H9 (cell line): ENCODE measurements at regions not wholly inside any gene's neighbourhood (a gene's known extent, or its start where the extent isn't known, plus 50 kb on each side); places are given as distances from the start of the nearest gene placed in this dataset.

Experiments used
- DNase-seq: peaks from one replicate; pipeline ENCODE4 v3.0.0-alpha.2; 2017
- H2AFZ ChIP-seq: one replicate; pipeline ENCODE4 v1.6.1; 2013; ENCODE audit warnings: mild to moderate bottlenecking, low read length, control low read depth, moderate library complexity
- H2AK5ac ChIP-seq: 2 replicates; pipeline ENCODE4 v1.6.1; 2013; ENCODE audit warnings: low read length, control low read depth, mixed read lengths; ENCODE audit not compliant: insufficient read length
- H2BK120ac ChIP-seq: one replicate; pipeline ENCODE4 v1.6.1; 2013; ENCODE audit warnings: low read depth, mild to moderate bottlenecking, low read length, control low read depth, inconsistent platforms; ENCODE audit not compliant: poor library complexity, severe bottlenecking
- H2BK12ac ChIP-seq: 2 replicates; pipeline ENCODE4 v1.6.1; 2013; ENCODE audit warnings: low read length, control low read depth, mixed read lengths, low read depth; ENCODE audit not compliant: insufficient read length
- H2BK15ac ChIP-seq: 2 replicates; pipeline ENCODE4 v1.6.1; 2013; ENCODE audit warnings: low read depth, low read length, control low read depth
- H2BK20ac ChIP-seq: one replicate; pipeline ENCODE4 v1.6.1; 2013; ENCODE audit warnings: low read depth, mild to moderate bottlenecking, low read length, control low read depth, inconsistent platforms; ENCODE audit not compliant: poor library complexity, severe bottlenecking
- H2BK5ac ChIP-seq: 2 replicates; pipeline ENCODE4 v1.6.1; 2013; ENCODE audit warnings: low read length, control low read depth, mixed read lengths; ENCODE audit not compliant: insufficient read length
- H3K14ac ChIP-seq: 2 replicates; pipeline ENCODE4 v1.6.1; 2013; ENCODE audit warnings: low read length, control low read depth; ENCODE audit not compliant: insufficient read depth
- H3K18ac ChIP-seq: 2 replicates; pipeline ENCODE4 v1.6.1; 2013; ENCODE audit warnings: low read depth, mild to moderate bottlenecking, mixed read lengths, low read length, control low read depth; ENCODE audit not compliant: insufficient read length
- H3K23ac ChIP-seq: 2 replicates; pipeline ENCODE4 v1.6.1; 2013; ENCODE audit warnings: low read length, control low read depth, mixed read lengths, low read depth; ENCODE audit not compliant: insufficient read length
- H3K23me2 ChIP-seq: 2 replicates; pipeline ENCODE4 v1.6.1; 2013; ENCODE audit warnings: low read depth, mild to moderate bottlenecking, mixed read lengths, low read length, control low read depth; ENCODE audit not compliant: insufficient read length, poor library complexity, severe bottlenecking
- H3K27ac ChIP-seq: 2 replicates; pipeline ENCODE4 v1.5.1; 2013; ENCODE audit warnings: low read length, control low read depth, mixed read lengths, low read depth; ENCODE audit not compliant: insufficient read length
- H3K27me3 ChIP-seq: 2 replicates; pipeline ENCODE4 v1.6.1; 2013; ENCODE audit warnings: low read length, control low read depth, inconsistent platforms; ENCODE audit not compliant: insufficient read depth
- H3K4ac ChIP-seq: 2 replicates; pipeline ENCODE4 v1.6.1; 2013; ENCODE audit warnings: low read depth, mild to moderate bottlenecking, control low read depth, inconsistent platforms, low read length, moderate library complexity
- H3K4me1 ChIP-seq: 2 replicates; pipeline ENCODE4 v1.6.1; 2013; ENCODE audit warnings: low read length, control low read depth, inconsistent platforms; ENCODE audit not compliant: insufficient read depth
- H3K4me2 ChIP-seq: 2 replicates; pipeline ENCODE4 v1.6.1; 2013; ENCODE audit warnings: low read length, control low read depth, mixed read lengths; ENCODE audit not compliant: insufficient read length, insufficient read depth
- H3K56ac ChIP-seq: 2 replicates; pipeline ENCODE4 v1.6.1; 2013; ENCODE audit warnings: low read depth, mild to moderate bottlenecking, mixed read lengths, low read length, control low read depth; ENCODE audit not compliant: insufficient read length
- H3K79me1 ChIP-seq: 2 replicates; pipeline ENCODE4 v1.6.1; 2013; ENCODE audit warnings: low read depth, mild to moderate bottlenecking, moderate library complexity, low read length, control low read depth, inconsistent platforms; ENCODE audit not compliant: insufficient read depth, poor library complexity, severe bottlenecking
- H3K79me2 ChIP-seq: 2 replicates; pipeline ENCODE4 v1.6.1; 2013; ENCODE audit warnings: low read length, control low read depth, inconsistent platforms; ENCODE audit not compliant: insufficient read depth
- H3K9ac ChIP-seq: 2 replicates; pipeline ENCODE4 v1.6.1; 2013; ENCODE audit warnings: low read length, control low read depth, mixed read lengths; ENCODE audit not compliant: insufficient read length; ENCODE audit errors: extremely low read depth
- H3K9me3 ChIP-seq: one replicate; pipeline ENCODE4 v1.6.1; 2013; ENCODE audit warnings: low read depth, low read length, inconsistent platforms; ENCODE audit not compliant: control insufficient read depth
- H3T11ph ChIP-seq: one replicate; pipeline ENCODE4 v1.6.1; 2013; ENCODE audit warnings: mild to moderate bottlenecking, low read length, control low read depth, inconsistent platforms
- H4K20me1 ChIP-seq: one replicate; pipeline ENCODE4 v1.6.1; 2013; ENCODE audit not compliant: control insufficient read depth, insufficient read length, insufficient read depth
- H4K5ac ChIP-seq: 2 replicates; pipeline ENCODE4 v1.6.1; 2013; ENCODE audit warnings: low read depth, mild to moderate bottlenecking, mixed read lengths, low read length, control low read depth; ENCODE audit not compliant: insufficient read length
- H4K8ac ChIP-seq: replicated peaks from 2 replicates; pipeline ENCODE4 v1.6.1; 2013; ENCODE audit warnings: low read length, control low read depth, mixed read lengths, low read depth; ENCODE audit not compliant: insufficient read length
- H4K91ac ChIP-seq: 2 replicates; pipeline ENCODE4 v1.6.1; 2013; ENCODE audit warnings: low read depth, mild to moderate bottlenecking, moderate library complexity, mixed read lengths, low read length, control low read depth; ENCODE audit not compliant: insufficient read length
- H3K27ac Mint-ChIP-seq, 3 experiments: 2 replicates in 2 of 3; 3 replicates in 1 of 3; pipeline ENCODE4 v1.8.0; 2020 to 2021; ENCODE audit warnings: mixed read lengths in 3 of 3, mild to moderate bottlenecking in 1 of 3, moderate library complexity in 1 of 3
- H3K27me3 Mint-ChIP-seq: 2 replicates; pipeline ENCODE4 v1.8.0; 2021; ENCODE audit warnings: low read depth, mild to moderate bottlenecking, moderate library complexity, mixed read lengths
- H3K36me3 Mint-ChIP-seq, 3 experiments: 2 replicates in 2 of 3; 3 replicates in 1 of 3; pipeline ENCODE4 v1.8.0; 2020 to 2021; ENCODE audit warnings: low read depth in 3 of 3, mixed read lengths in 3 of 3; ENCODE audit not compliant: insufficient read depth in 1 of 3
- H3K4me1 Mint-ChIP-seq, 2 experiments: 2 replicates each; pipeline ENCODE4 v1.8.0; 2020; ENCODE audit warnings: mixed read lengths in 2 of 2
- H3K4me3 Mint-ChIP-seq, 2 experiments: 2 replicates in 1 of 2; 3 replicates in 1 of 2; pipeline ENCODE4 v1.8.0; 2020 to 2021; ENCODE audit warnings: mild to moderate bottlenecking in 2 of 2, mixed read lengths in 2 of 2, moderate library complexity in 1 of 2
- H3K9me3 Mint-ChIP-seq, 2 experiments: 2 replicates in 1 of 2; 3 replicates in 1 of 2; pipeline ENCODE4 v1.8.0; 2020; ENCODE audit warnings: mild to moderate bottlenecking in 2 of 2, mixed read lengths in 2 of 2, moderate library complexity in 1 of 2
- WGBS: extraction: QIAGEN DNeasy Blood & Tissue Kit; methylation state at CpG from one replicate; pipeline ENCODE4 v1.1.7; 2013; ENCODE audit warnings: missing lambda C conversion rate, low lambda C conversion rate, mixed read lengths; ENCODE audit not compliant: insufficient read length; ENCODE audit errors: extremely low coverage; 5-methylcytosine and 5-hydroxymethylcytosine counted together
- TF ChIP-seq, protein P1 (sequence below): fragments of 200-600 bp; sonication (generic); conservative IDR thresholded peaks from 3 replicates; pipeline ENCODE4 v1.8.0; 2021; ENCODE audit warnings: antibody characterized with exemption, mild to moderate bottlenecking

DNA sequence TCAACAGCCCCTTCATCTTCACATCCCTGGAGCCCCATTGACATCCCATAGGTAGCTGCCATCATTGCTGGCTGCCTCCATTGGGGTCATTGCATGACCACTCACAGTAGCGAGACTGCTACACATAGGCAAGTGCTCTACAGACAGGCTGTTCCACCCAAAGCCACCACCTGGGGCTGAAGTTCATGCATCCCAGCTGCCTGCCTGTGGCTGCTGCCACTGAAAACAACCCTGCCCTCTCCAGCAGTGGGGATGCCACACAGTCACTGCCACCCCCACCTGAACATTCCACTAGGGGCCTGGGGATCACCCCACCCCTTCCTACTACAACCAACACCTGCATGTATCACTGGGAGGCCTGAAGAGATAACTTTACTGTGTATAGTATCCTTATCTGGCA lies 59.5 kb upstream of the CTAGE1 start:
- Histone ChIP-seq H3T11ph (no peak overlapping the region), H4K20me1 (no peaks in the 10 kb centered on the region), H3K9ac (no peak overlapping the region), H3K4me2 (no peak overlapping the region), H3K27ac (no peak overlapping the region), H3K27me3 (no peaks in the 10 kb centered on the region), H3K9me3 (no peaks in the 10 kb centered on the region), H3K79me1 (no peaks in the 10 kb centered on the region), H3K4ac (no peak overlapping the region), H3K23me2 (no peaks in the 10 kb centered on the region), H4K5ac (no peak overlapping the region), H2BK15ac (no peak overlapping the region), H3K18ac (no peak overlapping the region), H3K14ac (no peak overlapping the region), H3K23ac (no peak overlapping the region), H4K91ac (no peak overlapping the region), H2BK5ac (no peak overlapping the region), H2BK12ac (no peak overlapping the region), H3K56ac (no peak overlapping the region), H3K79me2 (no peaks in the 10 kb centered on the region), H2AK5ac (no peak overlapping the region), H3K4me1 (no peaks in the 10 kb centered on the region), H4K8ac (no peak overlapping the region), H2BK20ac (no peak overlapping the region), H2AFZ (no peak overlapping the region), H2BK120ac (no peak overlapping the region)
- Mint-ChIP-seq H3K9me3 (no peaks in the 10 kb centered on the region; a peak in 1 of 5 replicates), H3K27me3 (peaks cover 2% of the 10 kb centered on the region), H3K27ac (no peak overlapping the region), H3K36me3 (no peaks in the 10 kb centered on the region), H3K4me1 (no peaks in the 10 kb centered on the region), H3K4me3 (no peak overlapping the region)
- WGBS, result no CpG with 5 or more reads among the region's 1 CpG
- DNase-seq, result no peak
- TF ChIP-seq, protein P1, sequence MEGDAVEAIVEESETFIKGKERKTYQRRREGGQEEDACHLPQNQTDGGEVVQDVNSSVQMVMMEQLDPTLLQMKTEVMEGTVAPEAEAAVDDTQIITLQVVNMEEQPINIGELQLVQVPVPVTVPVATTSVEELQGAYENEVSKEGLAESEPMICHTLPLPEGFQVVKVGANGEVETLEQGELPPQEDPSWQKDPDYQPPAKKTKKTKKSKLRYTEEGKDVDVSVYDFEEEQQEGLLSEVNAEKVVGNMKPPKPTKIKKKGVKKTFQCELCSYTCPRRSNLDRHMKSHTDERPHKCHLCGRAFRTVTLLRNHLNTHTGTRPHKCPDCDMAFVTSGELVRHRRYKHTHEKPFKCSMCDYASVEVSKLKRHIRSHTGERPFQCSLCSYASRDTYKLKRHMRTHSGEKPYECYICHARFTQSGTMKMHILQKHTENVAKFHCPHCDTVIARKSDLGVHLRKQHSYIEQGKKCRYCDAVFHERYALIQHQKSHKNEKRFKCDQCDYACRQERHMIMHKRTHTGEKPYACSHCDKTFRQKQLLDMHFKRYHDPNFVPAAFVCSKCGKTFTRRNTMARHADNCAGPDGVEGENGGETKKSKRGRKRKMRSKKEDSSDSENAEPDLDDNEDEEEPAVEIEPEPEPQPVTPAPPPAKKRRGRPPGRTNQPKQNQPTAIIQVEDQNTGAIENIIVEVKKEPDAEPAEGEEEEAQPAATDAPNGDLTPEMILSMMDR, result no peak
